ENCODE measurements at regions not wholly inside any gene's neighbourhood (a gene's known extent, or its start where the extent isn't known, plus 50 kb on each side); places are given as distances from the start of the nearest gene placed in this dataset.
"Not testable (repeated sequence)": the region's sequence is repeated elsewhere in the genome, so short reads cannot be mapped to it uniquely, and the experiment has no call there.

GRCh38 chr1:99407018-99407417, 142.7 kb downstream of the PLPPR4 start:
- TF ChIP-seq CTCF (IDR thresholded peaks at IDR 0.05; ENCODE audit: low read depth, low read length): no peak; the same call in 1 of the 2 replicates
- no peak for DNase-seq (ENCODE audit: extremely low read depth, low read depth)

- no peak for TF ChIP-seq CTCF (IDR thresholded peaks at IDR 0.05; ENCODE audit: low read depth, low read length)
- DNase-seq (ENCODE audit: extremely low read depth, low read depth): no peak
Measured at GRCh38 chr1:99424087-99424486, 159.8 kb downstream of the PLPPR4 start.

- no peak for TF ChIP-seq CTCF (IDR thresholded peaks at IDR 0.05; ENCODE audit: low read depth, low read length)
- DNase-seq (ENCODE audit: extremely low read depth, low read depth): no peak
Measured at GRCh38 chr1:99429754-99430153, 165.5 kb downstream of the PLPPR4 start.

- DNase-seq (ENCODE audit: extremely low read depth, low read depth): no peak
- no peak for TF ChIP-seq CTCF (IDR thresholded peaks at IDR 0.05; ENCODE audit: low read depth, low read length)
Measured at GRCh38 chr1:99438656-99439230, 174.5 kb downstream of the PLPPR4 start.

- TF ChIP-seq CTCF (IDR thresholded peaks at IDR 0.05; ENCODE audit: low read depth, low read length): no peak
- DNase-seq (ENCODE audit: extremely low read depth, low read depth): no peak
Measured at GRCh38 chr1:99439433-99440075, 175.3 kb downstream of the PLPPR4 start.

GRCh38 chr1:99441299-99442095, 177.2 kb downstream of the PLPPR4 start:
- DNase-seq (ENCODE audit: extremely low read depth, low read depth): no peak
- no peak for TF ChIP-seq CTCF (IDR thresholded peaks at IDR 0.05; ENCODE audit: low read depth, low read length)

- not testable (repeated sequence) for DNase-seq (ENCODE audit: extremely low read depth, low read depth)
Measured at GRCh38 chr1:99444211-99444927, 180.1 kb downstream of the PLPPR4 start.
